WTC11 (cell line): ENCODE measurements at regions not wholly inside any gene's neighbourhood (a gene's known extent, or its start where the extent isn't known, plus 50 kb on each side); places are given as distances from the start of the nearest gene placed in this dataset.

Experiments used
- ATAC-seq: fragments of 200-7000 bp; cut with Tn5 transposase; 2 replicates; pipeline ENCODE4 v1.10.0; 2021; ENCODE audit warnings: mild to moderate bottlenecking, moderate library complexity
- CTCF ChIA-PET: fragments of 300-600 bp; sonication (Branson Sonifier 250); formaldehyde crosslinking; loops from one replicate; lab custom pipeline; 2021; ENCODE audit warnings: antibody characterized with exemption; lab: Charles Lee
- POLR2A ChIA-PET: fragments of 350-600 bp; sonication (Branson Sonifier 250); formaldehyde crosslinking; loops from one replicate; lab custom pipeline; 2021; ENCODE audit warnings: antibody characterized with exemption; lab: Charles Lee
- DNase-seq: peaks from one replicate; pipeline ENCODE4 v3.0.0; 2021; ENCODE audit warnings: low spot score
- H3K27ac Mint-ChIP-seq: 2 replicates; pipeline ENCODE4 v1.8.0; 2021; ENCODE audit warnings: mixed read lengths
- H3K27me3 Mint-ChIP-seq: 2 replicates; pipeline ENCODE4 v1.8.0; 2021; ENCODE audit warnings: low read depth, mild to moderate bottlenecking, moderate library complexity, mixed read lengths
- H3K36me3 Mint-ChIP-seq: 2 replicates; pipeline ENCODE4 v1.8.0; 2021; ENCODE audit warnings: mixed read lengths
- H3K4me1 Mint-ChIP-seq: 2 replicates; pipeline ENCODE4 v1.8.0; 2022; ENCODE audit warnings: mixed read lengths
- H3K4me3 Mint-ChIP-seq: 2 replicates; pipeline ENCODE4 v1.8.0; 2021; ENCODE audit warnings: mild to moderate bottlenecking, moderate library complexity, mixed read lengths
- H3K9me3 Mint-ChIP-seq: 2 replicates; pipeline ENCODE4 v1.8.0; 2021; ENCODE audit warnings: mixed read lengths
- ATF1 ChIP-seq: sonication (generic); formaldehyde crosslinking; IDR thresholded peaks from 2 replicates; pipeline ENCODE4 v1.8.1; 2023; ENCODE audit warnings: mild to moderate bottlenecking, moderate library complexity, missing genetic modification reagents
- CBFB ChIP-seq: sonication (generic); formaldehyde crosslinking; IDR thresholded peaks from 2 replicates; pipeline ENCODE4 v1.8.1; 2022; ENCODE audit warnings: mild to moderate bottlenecking, low read depth, missing genetic modification reagents
- CTCF ChIP-seq: fragments of 200-600 bp; IDR thresholded peaks from 2 replicates; pipeline ENCODE4 v1.8.0; 2022; ENCODE audit warnings: antibody characterized with exemption
- E2F4 ChIP-seq: sonication (generic); formaldehyde crosslinking; IDR thresholded peaks from 2 replicates; pipeline ENCODE4 v1.8.1; 2022; ENCODE audit warnings: low read depth, mild to moderate bottlenecking, moderate library complexity, missing genetic modification reagents, borderline replicate concordance
- FOXP1 ChIP-seq: sonication (generic); formaldehyde crosslinking; IDR thresholded peaks from 2 replicates; pipeline ENCODE4 v1.8.0; 2022; ENCODE audit warnings: missing genetic modification reagents, mild to moderate bottlenecking, moderate library complexity, borderline replicate concordance
- GABPB1 ChIP-seq: sonication (generic); formaldehyde crosslinking; IDR thresholded peaks from 2 replicates; pipeline ENCODE4 v1.8.1; 2023; ENCODE audit warnings: mild to moderate bottlenecking, missing genetic modification reagents
- GRHL2 ChIP-seq: fragments of 250-450 bp; sonication (Bioruptor Pico); IDR thresholded peaks from 2 replicates; pipeline ENCODE4 v1.8.0; 2022; ENCODE audit warnings: mild to moderate bottlenecking, moderate library complexity; ENCODE audit not compliant: insufficient replicate concordance, severe bottlenecking
- GTF2I ChIP-seq: fragments of 250-450 bp; sonication (Bioruptor Pico); conservative IDR thresholded peaks from 2 replicates; pipeline ENCODE4 v1.4.0; 2021; ENCODE audit warnings: mild to moderate bottlenecking
- HMGA2 ChIP-seq: fragments of 250-450 bp; sonication (Bioruptor Pico); IDR thresholded peaks from 2 replicates; pipeline ENCODE4 v1.4.0; 2021; ENCODE audit warnings: mild to moderate bottlenecking, moderate library complexity
- JUN ChIP-seq: sonication (generic); formaldehyde crosslinking; IDR thresholded peaks from 2 replicates; pipeline ENCODE4 v1.8.0; 2023; ENCODE audit warnings: mild to moderate bottlenecking, missing genetic modification reagents
- MAX ChIP-seq: sonication (generic); formaldehyde crosslinking; IDR thresholded peaks from 2 replicates; pipeline ENCODE4 v1.8.0; 2022; ENCODE audit warnings: mild to moderate bottlenecking, missing genetic modification reagents
- MYBL2 ChIP-seq: sonication (generic); formaldehyde crosslinking; IDR thresholded peaks from 2 replicates; pipeline ENCODE4 v1.8.1; 2023; ENCODE audit warnings: mild to moderate bottlenecking, moderate library complexity, missing genetic modification reagents
- NFATC4 ChIP-seq: fragments of 250-450 bp; sonication (Bioruptor Pico); IDR thresholded peaks from 2 replicates; pipeline ENCODE4 v1.9.0; 2021; ENCODE audit warnings: mild to moderate bottlenecking
- NR1H2 ChIP-seq: sonication (generic); formaldehyde crosslinking; IDR thresholded peaks from 2 replicates; pipeline ENCODE4 v1.9.0; 2021; ENCODE audit warnings: mild to moderate bottlenecking, moderate library complexity, missing genetic modification reagents
- NR2C2 ChIP-seq: sonication (generic); formaldehyde crosslinking; IDR thresholded peaks from 2 replicates; pipeline ENCODE4 v1.8.0; 2022; ENCODE audit warnings: mild to moderate bottlenecking, missing genetic modification reagents
- SMAD4 ChIP-seq: sonication (generic); formaldehyde crosslinking; IDR thresholded peaks from 2 replicates; pipeline ENCODE4 v1.8.0; 2022; ENCODE audit warnings: mild to moderate bottlenecking, missing genetic modification reagents
- TP53 ChIP-seq: sonication (generic); formaldehyde crosslinking; IDR thresholded peaks from 2 replicates; pipeline ENCODE4 v1.8.1; 2023; ENCODE audit warnings: mild to moderate bottlenecking, missing genetic modification reagents
- ZBTB21 ChIP-seq: sonication (generic); formaldehyde crosslinking; IDR thresholded peaks from 2 replicates; pipeline ENCODE4 v1.8.1; 2023; ENCODE audit warnings: mild to moderate bottlenecking, missing genetic modification reagents, borderline replicate concordance
- ZNF121 ChIP-seq: sonication (generic); formaldehyde crosslinking; IDR thresholded peaks from 2 replicates; pipeline ENCODE4 v1.8.0; 2023; ENCODE audit warnings: missing genetic modification reagents
- ZNF138 ChIP-seq: sonication (generic); formaldehyde crosslinking; conservative IDR thresholded peaks from 2 replicates; pipeline ENCODE4 v1.8.1; 2022; ENCODE audit warnings: mild to moderate bottlenecking, moderate library complexity, missing genetic modification reagents
- ZNF232 ChIP-seq: sonication (generic); formaldehyde crosslinking; IDR thresholded peaks from 2 replicates; pipeline ENCODE4 v1.8.0; 2022; ENCODE audit warnings: mild to moderate bottlenecking, missing genetic modification reagents
- ZNF317 ChIP-seq: sonication (generic); formaldehyde crosslinking; IDR thresholded peaks from 2 replicates; pipeline ENCODE4 v1.8.1; 2023; ENCODE audit warnings: low read depth, mild to moderate bottlenecking, moderate library complexity, missing genetic modification reagents, borderline replicate concordance
- ZNF396 ChIP-seq: fragments of 250-450 bp; sonication (Bioruptor Pico); IDR thresholded peaks from 2 replicates; pipeline ENCODE4 v1.8.0; 2021; ENCODE audit warnings: mild to moderate bottlenecking, moderate library complexity, borderline replicate concordance
- ZNF416 ChIP-seq: fragments of 250-450 bp; sonication (Bioruptor Pico); IDR thresholded peaks from 2 replicates; pipeline ENCODE4 v1.9.0; 2021; ENCODE audit warnings: mild to moderate bottlenecking, inconsistent platforms
- ZNF671 ChIP-seq: fragments of 250-450 bp; sonication (Bioruptor Pico); IDR thresholded peaks from 2 replicates; pipeline ENCODE4 v1.8.0; 2021; ENCODE audit warnings: mild to moderate bottlenecking

- DNase-seq (no peak), ATAC-seq (no peak)
- Mint-ChIP-seq H3K4me3 (no peak overlapping the region), H3K36me3 (no peaks in the 10 kb centered on the region), H3K9me3 (no peaks in the 10 kb centered on the region), H3K27me3 (no peaks in the 10 kb centered on the region)
- POLR2A ChIA-PET: no interaction called here
- no peak for TF ChIP-seq ZNF671
- TF ChIP-seq NFATC4 (CRISPR knock-in tag): no peak
- no peak for TF ChIP-seq MAX (CRISPR knock-in tag)
- TF ChIP-seq, all 79 proteins: peak for 0
- CTCF ChIA-PET: no interaction called here
- Mint-ChIP-seq H3K27ac (no peak overlapping the region), H3K4me1 (peaks cover 6% of the 10 kb centered on the region)
Measured at GRCh38 chr12:58615576-58615975, 304.7 kb downstream of the LRIG3 start.

- DNase-seq (no peak), ATAC-seq (no peak)
- CTCF ChIA-PET: no interaction called here
- no peak for TF ChIP-seq HMGA2 (CRISPR knock-in tag)
- TF ChIP-seq ZNF671: no peak
- no peak for TF ChIP-seq ZNF396
- TF ChIP-seq FOXP1 (CRISPR knock-in tag): no peak
- TF ChIP-seq GRHL2 (CRISPR knock-in tag): no peak
- no peak for TF ChIP-seq CTCF
- TF ChIP-seq ZBTB21: no peak
- TF ChIP-seq ATF1 (CRISPR knock-in tag): no peak
- no peak for TF ChIP-seq CBFB (CRISPR knock-in tag)
- no peak for TF ChIP-seq GABPB1 (CRISPR knock-in tag)
- no peak for TF ChIP-seq NR1H2 (CRISPR knock-in tag)
- TF ChIP-seq E2F4 (CRISPR knock-in tag): no peak
- no peak for TF ChIP-seq TP53 (CRISPR knock-in tag)
- TF ChIP-seq ZNF416 (CRISPR knock-in tag): no peak
- no peak for TF ChIP-seq ZNF138 (CRISPR knock-in tag)
- no peak for TF ChIP-seq GTF2I (CRISPR knock-in tag)
- H3K27ac Mint-ChIP-seq: no peak overlapping the region
- POLR2A ChIA-PET: no interaction called here
- no peaks in the 10 kb centered on the region for H3K9me3 Mint-ChIP-seq
- H3K36me3 Mint-ChIP-seq: no peaks in the 10 kb centered on the region
- no peaks in the 10 kb centered on the region for H3K27me3 Mint-ChIP-seq
- H3K4me3 Mint-ChIP-seq: no peak overlapping the region
- H3K4me1 Mint-ChIP-seq: peaks cover 6% of the 10 kb centered on the region
Measured at GRCh38 chr12:58616618-58617017, 303.7 kb downstream of the LRIG3 start.

GRCh38 chr12:58621126-58621525 is 299.2 kb downstream of the LRIG3 start:
- TF ChIP-seq SMAD4 (CRISPR knock-in tag) (no peak), ZNF317 (CRISPR knock-in tag) (no peak), JUN (no peak), E2F4 (CRISPR knock-in tag) (no peak), ATF1 (CRISPR knock-in tag) (no peak), GRHL2 (CRISPR knock-in tag) (no peak), ZNF121 (CRISPR knock-in tag) (no peak), ZNF232 (CRISPR knock-in tag) (no peak), MYBL2 (CRISPR knock-in tag) (no peak), ZNF416 (CRISPR knock-in tag) (no peak), NR2C2 (no peak)
- TF ChIP-seq, all 79 proteins: peak for 0
- H3K27ac Mint-ChIP-seq: no peak overlapping the region
- DNase-seq: no peak
- POLR2A ChIA-PET: no interaction called here
- CTCF ChIA-PET: no interaction called here
- no peak for ATAC-seq
- H3K9me3 Mint-ChIP-seq: peaks cover 10% of the 10 kb centered on the region
- 0 out of 2 replicates have a peak, but pooled peaks cover 2% of the 10 kb centered on the region for H3K4me1 Mint-ChIP-seq
- H3K36me3 Mint-ChIP-seq: no peaks in the 10 kb centered on the region
- no peaks in the 10 kb centered on the region for H3K27me3 Mint-ChIP-seq
- H3K4me3 Mint-ChIP-seq: no peak overlapping the region
